Hippocampal formation (tissue), 2 donors: ENCODE measurements at regions not wholly inside any gene's neighbourhood (a gene's known extent, or its start where the extent isn't known, plus 50 kb on each side); places are given as distances from the start of the nearest gene placed in this dataset.
"Not testable (repeated sequence)": the region's sequence is repeated elsewhere in the genome, so short reads cannot be mapped to it uniquely, and the experiment has no call there.

Experiments used
- DNase-seq, 2 donors: peaks; one replicate each; lab custom pipeline; 2025; lab: John Stamatoyannopoulos, UW

GRCh38 chr5:145574889-145575573, 260.1 kb downstream of the PRELID2 start:
- DNase-seq = no peak

DNA sequence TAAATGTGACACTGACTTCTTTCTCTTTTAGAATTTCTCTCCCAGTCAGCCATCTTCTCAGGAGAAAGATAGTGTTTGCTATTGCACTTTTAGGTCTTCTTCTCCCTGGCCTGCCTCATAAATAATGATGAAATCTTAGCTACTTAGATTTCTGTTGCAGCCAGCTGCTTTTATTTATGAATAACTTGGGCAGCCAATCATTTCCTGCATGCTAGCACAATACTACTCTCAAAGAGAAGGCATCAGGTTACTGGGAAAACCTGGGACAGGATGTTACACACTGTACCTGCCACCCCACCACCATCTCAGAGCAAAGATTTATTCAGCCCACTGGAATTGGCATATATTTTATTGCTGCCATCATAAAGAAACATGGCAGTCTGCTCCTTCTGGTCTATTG, 266.6 kb downstream of the PRELID2 start:
- DNase-seq = no peak

- DNase-seq = no peak
Observed at GRCh38 chr5:145562931-145563330, 272.2 kb downstream of the PRELID2 start.

- DNase-seq = no peak
Observed at GRCh38 chr5:145558288-145558687, 276.9 kb downstream of the PRELID2 start.

DNA sequence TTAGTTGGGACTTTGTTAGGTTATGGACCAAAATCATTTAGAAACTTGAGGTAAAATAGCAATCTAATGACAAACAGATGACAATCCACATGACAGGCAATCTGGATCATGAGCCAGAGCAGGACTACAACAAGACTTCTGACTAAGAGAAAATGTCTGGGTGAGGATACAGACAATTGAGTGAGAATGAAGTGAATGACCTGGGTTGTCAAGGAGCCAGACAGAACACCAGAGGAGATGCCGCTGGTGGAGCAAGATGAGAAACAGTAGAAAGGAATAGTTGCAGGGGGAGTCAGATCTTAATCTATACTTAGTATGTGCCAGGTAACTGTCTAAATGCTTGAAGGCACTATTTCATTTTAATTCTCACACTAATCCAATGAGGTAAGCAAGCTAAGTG, 277.8 kb downstream of the PRELID2 start:
- no peak for DNase-seq

- DNase-seq = no peak
Observed at GRCh38 chr5:145554399-145554798, 280.7 kb downstream of the PRELID2 start.

DNA sequence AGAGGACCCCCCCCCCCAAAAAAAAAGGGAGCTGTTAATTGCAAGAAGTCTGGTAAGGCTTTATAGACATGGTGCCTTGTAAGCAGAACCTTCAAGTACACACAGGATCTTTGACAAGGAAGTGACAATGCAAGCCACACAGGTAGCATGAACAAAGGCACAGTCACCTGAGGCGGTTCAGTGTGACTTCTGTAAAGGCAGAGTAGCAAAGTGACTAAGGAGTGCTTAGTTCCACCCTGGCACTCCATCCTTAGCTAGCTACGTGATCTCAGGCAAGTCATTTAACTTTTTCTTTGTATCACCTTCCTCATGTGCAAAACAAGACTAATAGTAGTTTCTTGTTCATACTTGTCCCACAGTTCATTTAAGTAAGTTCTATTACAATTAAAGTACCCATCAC, 282.0 kb downstream of the PRELID2 start:
- DNase-seq = no peak

GRCh38 chr5:145551714-145552113, 283.4 kb downstream of the PRELID2 start:
- no peak for DNase-seq

DNA sequence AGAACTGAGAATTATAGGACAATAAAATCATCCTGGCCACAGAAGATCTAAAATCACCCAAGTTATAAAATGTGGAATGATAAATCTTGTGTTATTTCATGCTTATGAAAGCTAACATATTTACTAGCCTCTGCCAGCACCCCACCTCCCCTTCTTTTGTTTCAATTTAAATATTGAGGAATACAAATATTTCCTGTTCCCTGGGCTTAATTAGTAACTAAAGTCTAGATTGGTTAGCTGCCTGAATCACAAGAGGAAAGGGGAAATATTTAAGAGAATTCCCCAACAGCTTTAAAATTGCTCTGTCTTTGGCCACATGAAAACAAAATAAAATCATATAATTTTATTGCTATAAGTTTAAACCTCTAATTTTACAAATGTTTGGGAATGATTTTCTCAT, 287.0 kb downstream of the PRELID2 start:
- DNase-seq = no peak

DNA sequence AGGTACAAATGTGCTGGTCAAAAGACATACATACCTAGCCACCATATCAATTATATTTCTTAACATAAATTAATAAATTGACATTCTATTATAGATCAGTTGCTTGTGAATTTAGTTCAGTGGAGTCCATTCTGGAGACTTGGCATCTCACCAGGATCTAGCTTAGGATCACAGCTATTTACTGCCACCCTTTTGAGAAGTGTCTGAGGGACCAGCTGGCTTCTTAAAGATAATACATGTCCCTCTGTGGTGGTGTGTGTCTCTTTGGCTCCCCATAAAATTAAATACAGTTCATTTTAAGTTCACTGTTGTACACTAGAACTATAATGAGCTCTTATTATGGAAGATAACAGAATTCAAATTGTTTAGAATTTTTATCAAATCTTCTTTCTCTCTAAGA, 290.7 kb downstream of the PRELID2 start:
- DNase-seq = no peak

GRCh38 chr5:145543968-145544367, 291.2 kb downstream of the PRELID2 start:
- DNase-seq = no peak

- DNase-seq = no peak
Observed at GRCh38 chr5:145540375-145540774, 294.8 kb downstream of the PRELID2 start.

DNA sequence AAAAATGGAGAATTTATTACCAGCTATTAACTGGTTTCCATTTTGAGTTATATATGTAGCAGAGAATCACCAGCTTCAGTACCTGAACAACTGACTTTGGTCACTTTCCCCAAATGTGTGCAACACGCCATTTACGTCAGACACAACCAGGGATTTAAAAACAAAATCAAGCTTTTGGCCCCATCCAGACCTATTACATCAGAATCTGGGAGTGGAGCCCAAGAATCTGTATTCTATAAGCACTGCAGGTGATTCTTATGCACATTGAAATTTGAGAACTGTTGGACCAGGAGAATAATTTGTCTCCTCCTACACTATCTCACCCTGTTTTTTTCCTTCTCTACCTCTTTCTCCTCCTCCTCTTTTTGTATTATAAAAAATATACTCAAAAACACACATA, 295.9 kb downstream of the PRELID2 start:
- DNase-seq = no peak

DNA sequence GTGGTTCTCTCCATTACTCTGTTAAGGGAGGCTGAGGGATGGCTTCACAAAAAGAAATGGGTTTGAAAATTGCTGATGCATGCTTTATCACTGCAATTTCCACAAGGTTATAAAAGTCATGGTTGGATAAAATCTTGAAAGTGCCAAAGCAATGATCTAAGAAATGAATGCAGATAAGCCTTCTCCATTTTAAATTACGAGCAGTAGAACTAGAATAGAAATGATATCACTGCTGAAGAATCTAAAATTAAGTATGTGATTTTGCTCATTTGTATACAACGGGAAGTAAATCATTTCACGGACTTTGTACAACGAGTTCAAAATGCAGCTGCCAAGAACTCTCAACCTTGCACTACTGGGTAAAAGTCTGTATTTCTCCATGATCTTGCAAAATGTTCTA, 299.0 kb downstream of the PRELID2 start:
- DNase-seq = no peak

DNA sequence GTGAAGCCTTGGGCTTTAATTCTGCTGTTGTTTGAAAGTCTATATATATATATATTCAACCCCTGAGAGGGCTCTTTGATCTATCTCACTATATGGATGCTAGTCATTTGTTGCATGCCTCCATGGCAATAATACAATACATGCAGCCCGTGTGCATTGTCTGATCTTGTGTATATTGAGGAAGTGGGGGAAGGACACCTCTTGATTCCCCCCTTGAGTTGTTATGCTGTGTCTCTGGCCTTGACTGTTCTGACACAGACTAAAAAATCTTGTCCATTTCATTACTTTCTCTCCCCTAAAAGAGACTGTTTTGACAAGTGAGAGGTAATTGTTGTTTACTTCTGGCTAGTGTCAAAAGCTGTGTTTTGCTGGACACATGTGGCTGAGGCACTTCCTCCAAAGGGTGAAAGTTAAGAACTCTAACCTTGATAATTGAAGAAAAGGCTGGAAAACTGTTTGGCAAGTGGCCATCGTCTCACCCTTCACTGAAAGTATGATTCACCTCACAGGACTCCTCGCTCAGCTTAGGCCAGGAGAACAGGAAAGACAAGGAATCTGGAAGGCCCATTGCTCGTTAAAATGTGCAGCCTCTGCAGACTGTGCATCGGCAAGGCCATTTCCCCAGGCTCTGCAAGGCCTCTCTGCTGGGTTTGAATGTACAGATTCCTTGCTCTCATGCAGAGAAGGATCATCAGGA, 304.0 kb downstream of the PRELID2 start:
- DNase-seq = no peak

DNA sequence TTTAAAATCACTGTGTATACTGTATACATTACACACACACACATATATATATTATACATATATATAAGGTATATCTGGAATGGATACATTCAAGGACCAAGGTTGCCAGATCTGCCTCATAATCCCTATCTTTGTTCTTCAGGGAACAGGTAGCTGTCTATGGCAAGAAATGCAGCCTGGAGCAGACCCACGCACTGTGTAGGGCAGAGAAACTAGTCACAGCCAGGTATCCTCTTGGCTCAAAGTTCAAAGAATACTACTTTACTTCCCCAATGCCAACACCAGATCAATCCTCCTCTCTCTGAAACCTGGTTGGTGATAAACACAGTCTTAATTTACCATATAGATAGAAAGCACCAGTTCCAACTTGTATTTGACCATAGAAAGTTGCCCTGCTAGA, 313.6 kb downstream of the PRELID2 start:
- no peak for DNase-seq

DNA sequence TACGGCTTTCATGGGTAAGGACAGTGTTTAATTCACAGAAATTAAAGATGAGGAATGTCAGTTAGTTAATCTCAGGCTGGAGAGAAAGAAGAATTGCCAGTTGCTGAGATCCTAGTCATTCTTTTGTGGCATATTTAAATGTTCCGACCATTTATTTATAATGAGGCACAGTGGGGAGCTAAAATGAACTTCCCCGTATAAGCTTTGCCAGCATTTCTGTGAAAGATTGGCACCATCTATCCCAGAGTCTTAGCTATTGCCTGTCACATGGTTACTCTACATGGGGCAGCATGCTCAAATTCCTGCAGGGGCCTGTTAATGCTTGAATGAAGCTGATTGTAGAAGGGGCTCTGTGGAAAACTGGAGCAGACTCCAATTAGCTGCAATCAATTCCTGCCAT, 314.1 kb downstream of the PRELID2 start:
- no peak for DNase-seq

GRCh38 chr5:145520335-145520734, 314.8 kb downstream of the PRELID2 start:
- DNase-seq = no peak

DNA sequence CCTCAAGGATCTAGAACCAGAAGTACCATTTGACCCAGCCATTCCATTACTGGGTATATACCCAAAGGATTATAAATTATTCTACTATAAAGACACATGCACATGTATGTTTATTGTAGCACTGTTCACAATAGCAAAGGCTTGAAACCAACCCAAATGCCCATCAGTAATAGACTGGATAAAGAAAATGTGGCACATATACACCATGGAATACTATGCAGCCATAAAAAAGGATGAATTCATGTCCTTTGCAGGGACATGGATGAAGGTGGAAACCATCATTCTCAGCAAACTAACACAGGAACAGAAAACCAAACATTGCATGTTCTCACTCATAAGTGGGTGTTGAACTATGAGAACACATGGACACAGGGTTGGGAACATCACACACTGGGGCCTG, 317.6 kb downstream of the PRELID2 start:
- DNase-seq = not testable (repeated sequence)

DNA sequence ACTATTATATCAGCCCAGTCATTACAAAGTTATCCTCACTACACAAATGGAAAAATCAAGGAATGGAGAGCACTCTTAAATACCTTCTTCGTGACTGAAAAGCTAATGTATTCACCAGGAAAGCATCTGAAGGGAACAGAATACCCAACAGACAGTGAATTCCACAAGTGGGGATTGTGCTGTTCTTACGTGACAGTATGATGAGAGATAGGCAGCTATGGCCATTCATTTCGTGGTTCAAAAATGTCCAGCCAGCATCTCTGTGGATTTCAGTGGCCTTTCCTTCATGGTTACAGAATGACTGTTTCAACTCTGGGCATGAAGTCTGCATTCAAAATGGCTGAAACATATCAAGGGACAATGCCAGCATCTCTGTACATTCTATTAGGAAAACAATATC, 323.8 kb downstream of the PRELID2 start:
- no peak for DNase-seq

GRCh38 chr5:145510769-145511168, 324.4 kb downstream of the PRELID2 start:
- DNase-seq = no peak

- no peak for DNase-seq
Observed at GRCh38 chr5:145510324-145510723, 324.8 kb downstream of the PRELID2 start.

GRCh38 chr5:145509336-145510136, 325.6 kb downstream of the PRELID2 start:
- no peak for DNase-seq
